NCI-H146 (cell line): ENCODE measurements at regions not wholly inside any gene's neighbourhood (a gene's known extent, or its start where the extent isn't known, plus 50 kb on each side); places are given as distances from the start of the nearest gene placed in this dataset.
A peak's percentile ranks its signal among the peaks of the same experiment; 100 is the strongest.

Experiments used
- DNase-seq: peaks from one replicate; lab custom pipeline; 2025; lab: John Stamatoyannopoulos, UW

DNA sequence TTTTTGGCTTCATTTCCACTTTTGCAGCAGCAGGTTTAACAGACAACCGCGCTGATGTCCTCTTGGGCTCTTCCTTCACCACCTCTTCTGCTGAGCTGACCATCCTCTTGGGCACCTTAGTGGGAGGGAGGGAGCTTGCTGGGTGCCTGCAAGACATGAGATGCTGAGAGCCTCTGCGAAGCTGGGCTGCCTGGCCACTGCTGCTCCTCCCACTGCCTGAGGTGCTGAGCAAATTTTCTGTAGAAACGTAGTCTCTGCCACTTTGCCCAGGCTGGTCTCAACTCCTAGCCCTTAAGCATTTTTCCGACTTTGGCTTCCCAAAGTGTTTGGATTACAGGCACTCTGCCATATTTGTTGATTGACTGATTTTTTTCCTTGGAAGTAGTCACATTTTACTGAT is 422.2 kb upstream of the MC4R start:
- DNase-seq = no peak

DNA sequence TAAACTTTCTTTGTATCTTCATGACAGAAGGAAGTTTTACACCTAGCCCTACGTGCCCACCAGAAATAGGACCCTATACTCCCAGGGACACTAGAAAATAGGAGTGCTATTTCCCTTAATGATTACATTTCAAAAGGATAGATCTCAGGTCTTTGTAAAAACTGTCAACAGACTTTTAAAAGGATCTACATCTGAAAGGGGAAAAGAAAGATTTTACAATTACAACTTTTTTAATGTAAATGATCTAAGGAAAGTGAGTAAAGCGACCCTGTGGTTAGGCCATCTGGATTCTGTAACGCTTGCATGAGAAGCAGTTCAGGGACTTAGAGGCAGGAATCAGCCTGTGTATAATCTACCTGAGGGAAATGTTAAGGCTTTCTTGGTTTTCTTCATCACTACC is 431.8 kb upstream of the MC4R start:
- DNase-seq = no peak

DNA sequence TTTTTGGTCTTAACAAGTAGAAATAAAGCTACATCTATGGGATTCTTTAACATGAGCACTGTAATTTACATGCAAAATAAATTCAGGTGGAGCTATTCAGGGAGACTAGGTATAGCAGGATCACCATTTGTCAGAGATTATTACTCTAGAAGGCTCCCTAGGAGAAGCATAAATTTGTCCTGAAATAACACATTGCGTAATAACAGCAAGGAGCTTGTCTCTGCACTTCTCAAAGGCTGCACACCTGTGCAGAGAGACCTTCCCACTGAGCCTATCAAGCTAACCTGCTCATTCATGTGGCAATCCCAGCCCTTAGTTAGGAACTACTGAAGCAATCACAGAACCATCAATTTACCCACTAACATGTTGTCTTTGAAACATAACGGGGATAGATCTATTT is 437.4 kb upstream of the MC4R start:
- DNase-seq = peak; percentile 75

DNA sequence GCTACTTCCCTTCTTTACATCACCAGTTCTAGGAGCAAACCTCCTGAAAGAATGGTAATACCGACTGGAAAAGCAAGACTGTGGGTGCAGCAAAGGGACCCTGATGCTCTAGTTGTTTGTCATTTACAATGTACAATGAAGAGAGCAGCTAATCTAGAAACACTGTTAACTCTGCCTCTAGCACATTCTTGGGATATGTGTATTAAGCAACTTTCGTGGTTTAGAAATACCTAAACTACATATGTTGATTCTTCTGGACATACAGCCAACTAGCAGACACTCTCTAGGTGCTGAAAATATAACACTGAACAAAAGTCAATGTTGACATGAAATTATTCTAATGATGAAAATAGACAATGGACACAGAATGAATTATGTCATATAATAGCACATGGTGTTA is 440.3 kb upstream of the MC4R start:
- no peak for DNase-seq

DNA sequence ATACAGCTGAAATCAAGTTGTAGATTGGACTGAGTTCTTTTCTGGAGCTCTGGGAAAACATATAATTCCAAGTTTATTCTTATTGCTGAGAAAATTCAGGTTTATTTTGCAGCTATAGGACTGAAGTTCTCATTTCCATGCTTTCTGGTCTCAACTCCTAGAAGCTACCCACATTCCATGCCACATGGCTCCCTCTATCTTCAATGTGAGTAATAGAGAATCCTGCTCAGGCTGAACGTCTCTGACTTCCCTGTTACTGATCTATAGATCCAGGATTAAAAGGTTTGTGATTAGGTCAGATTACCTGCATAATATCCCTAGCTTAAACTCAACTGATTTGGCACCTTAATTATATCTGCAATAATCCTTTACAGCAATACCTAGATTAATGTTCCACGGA is 453.8 kb upstream of the MC4R start:
- no peak for DNase-seq

DNA sequence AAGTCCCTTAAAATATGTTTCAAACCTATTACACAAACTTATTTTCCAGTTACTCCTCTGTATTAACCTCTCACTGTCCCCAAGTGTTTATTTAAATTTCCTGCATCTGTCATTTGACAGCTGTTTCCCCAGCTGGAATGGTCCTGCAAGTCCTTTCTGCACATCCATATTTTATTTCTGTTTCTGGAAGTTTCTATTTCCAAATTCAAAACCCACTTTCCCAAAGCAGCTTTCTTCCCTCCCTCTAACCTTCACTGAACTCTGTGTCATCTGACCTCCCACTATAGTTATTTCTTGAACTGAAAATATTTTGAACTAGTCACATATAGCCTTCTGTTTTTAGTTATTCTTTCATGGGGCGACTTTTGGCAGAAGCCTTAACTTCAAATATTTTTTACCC is 459.4 kb upstream of the MC4R start:
- no peak for DNase-seq

DNA sequence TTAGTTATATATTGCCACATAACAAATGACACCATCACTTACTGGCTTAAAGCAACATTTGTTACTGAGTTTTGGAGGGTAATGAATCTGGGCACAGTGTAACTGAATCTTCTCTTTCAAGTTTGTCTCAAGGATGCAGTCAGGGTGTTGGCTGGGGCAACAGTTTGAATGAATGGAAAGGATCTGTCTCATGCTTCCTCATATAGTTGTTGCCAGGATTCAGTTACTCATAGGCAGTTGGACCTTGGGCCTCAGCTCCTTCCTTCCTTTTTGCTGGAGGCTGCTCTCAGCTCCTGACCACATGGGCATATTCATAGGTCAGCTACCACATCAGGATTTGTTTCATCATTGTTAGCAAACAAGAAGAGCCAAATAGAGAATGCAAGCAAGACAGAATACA is 466.1 kb upstream of the MC4R start:
- DNase-seq = no peak

DNA sequence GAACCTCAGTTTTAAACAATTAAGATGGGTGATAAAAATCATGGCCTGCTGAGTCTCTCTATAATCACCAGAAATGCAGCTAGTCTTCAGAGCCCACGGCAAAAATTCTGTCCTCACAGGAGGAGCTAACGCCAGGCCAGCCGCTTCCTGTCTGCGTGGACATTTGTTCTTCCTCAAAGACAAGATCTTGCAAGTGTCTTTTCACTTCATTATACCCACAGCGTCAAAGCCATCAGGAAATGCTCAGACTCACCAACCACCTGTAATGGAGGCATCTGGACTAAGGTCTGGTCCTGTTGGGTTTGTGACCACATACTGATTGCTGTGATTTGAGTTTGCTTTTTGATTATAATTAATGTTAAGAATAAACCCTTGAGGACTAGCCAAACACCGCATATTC is 473.8 kb upstream of the MC4R start:
- DNase-seq = no peak

DNA sequence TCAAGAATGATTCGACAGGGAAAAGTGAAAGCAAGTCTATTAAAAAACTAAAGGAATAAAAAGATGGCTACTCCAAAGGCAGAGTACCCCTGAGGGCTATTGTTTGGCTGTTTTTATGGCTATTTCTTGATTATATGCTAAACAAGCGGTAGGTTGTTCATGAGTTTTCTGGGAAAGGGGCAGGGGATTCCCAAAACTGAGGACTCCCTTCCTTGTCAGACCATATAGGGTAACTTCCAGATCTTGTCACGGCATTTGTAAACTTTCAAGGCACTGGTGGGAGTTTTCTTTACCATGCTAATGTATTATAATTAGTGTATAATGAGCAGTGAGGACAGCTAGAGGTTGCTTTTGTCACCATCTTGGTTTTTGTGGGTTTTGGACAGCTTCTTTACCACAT is 474.9 kb upstream of the MC4R start:
- no peak for DNase-seq

DNA sequence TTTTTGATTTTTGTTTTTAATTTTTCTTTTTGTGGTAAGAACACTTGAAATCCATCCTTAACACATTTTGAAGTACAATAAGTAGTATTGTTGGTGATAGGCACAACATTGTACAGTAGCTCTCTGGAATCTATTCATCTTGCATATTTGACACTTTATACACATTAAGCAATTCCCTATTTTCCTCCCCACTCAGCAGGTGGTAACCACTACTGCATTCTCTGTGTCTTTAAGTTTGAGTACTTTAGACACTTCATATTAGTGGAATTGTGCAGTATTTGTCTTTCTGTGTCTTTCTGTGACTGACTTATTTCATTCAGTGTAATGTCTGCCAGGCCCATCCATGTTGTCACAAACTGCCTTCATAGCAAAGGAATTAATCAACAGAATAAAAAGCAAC is 471.7 kb upstream of the CDH20 start:
- no peak for DNase-seq

DNA sequence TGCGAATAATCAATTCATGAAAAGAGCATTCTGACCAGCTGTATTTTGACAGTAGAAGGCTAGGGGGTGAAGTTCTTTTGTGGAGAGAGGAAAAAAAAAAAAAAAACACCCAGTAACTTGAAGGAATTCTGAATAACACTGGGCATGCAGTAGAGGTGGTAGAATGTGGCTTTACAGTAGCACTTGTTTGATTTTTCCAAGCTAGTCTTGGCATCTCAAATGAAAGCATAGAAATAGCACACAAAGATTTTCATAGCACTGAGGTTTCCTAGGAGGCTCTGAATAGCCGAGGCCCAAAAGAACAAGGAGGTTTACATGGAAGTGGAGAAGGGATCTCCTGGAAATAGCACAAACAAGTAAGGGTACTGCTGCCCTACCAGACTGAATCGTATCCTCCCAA is 470.2 kb upstream of the CDH20 start:
- DNase-seq = no peak

DNA sequence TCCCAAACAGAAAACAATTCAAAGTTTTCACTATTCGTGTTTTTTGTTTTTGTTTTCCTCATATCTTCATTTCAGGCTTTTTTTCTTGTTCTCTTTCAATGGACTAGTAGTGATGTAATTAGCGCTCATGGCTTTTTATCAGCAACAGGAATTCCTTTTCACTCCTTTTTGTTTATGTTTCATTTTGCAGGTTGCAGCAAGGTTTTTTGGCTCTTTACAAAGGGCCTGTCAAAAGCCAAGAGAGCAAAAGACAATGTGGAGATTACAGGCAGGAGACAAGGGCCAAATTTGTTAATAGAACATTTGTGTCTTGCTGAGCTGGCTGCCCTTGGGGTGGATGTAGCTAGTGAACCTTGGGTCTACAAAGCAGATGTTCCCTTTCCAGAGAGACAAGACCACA is 467.4 kb upstream of the CDH20 start:
- DNase-seq = no peak

DNA sequence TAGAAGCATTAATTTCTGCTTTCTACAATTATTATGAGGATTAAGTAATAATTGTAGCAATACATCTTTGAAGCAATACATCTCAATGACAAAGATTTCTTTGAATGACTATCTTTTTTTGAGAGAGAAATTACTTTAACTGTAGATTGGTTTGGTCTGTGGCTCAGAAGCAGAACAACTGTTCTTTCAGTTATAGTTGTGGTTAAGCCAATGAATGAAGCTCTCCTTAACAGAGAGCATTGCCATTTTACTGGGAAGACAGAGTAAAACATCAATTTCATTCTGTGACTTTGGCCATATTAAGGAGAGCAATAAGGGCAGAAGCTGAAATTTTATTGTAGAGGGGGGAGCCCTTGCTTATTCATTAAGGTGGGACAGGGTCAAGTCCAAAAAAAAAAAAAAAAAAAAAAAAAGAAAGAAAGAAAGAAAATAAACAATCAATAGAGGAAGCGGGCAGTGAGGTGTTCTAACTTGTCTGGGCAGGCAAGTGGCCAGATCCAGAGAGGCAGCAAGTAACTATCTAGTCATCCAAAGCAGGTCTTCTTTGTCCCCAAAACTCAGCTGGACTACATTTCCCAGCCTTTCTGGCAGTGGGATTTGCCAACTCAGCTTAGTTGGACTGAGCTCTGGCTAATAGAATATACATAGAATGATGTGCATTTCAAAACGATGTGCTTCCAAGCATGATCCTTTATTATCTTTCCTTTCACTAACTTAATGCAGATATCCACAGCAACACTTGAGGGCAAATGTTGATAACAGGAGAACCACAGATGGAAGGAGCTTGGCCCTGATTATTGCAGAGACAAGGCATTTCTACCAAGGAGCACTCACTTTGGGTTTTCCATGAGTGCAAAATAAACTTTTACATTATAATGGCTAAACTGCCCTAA is 462.7 kb upstream of the CDH20 start:
- DNase-seq = no peak

DNA sequence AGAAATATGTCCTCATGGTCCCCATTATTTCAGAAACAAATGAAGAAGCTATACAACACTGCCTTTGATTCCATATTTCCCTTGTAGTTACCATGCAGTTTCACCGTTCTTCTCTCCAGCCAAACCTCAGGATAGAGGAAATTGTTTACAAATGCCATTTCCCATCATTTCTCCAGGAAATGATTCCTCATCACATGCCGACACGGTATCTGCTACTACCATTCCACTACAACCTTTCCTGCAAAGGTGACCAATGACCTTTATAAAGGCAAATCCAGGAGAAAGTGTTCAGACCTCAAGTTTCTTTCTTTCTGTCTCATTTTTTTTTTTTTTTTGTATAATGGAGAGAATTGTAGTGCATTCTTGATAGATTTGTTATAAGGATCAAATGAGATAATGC is 460.8 kb upstream of the CDH20 start:
- no peak for DNase-seq

DNA sequence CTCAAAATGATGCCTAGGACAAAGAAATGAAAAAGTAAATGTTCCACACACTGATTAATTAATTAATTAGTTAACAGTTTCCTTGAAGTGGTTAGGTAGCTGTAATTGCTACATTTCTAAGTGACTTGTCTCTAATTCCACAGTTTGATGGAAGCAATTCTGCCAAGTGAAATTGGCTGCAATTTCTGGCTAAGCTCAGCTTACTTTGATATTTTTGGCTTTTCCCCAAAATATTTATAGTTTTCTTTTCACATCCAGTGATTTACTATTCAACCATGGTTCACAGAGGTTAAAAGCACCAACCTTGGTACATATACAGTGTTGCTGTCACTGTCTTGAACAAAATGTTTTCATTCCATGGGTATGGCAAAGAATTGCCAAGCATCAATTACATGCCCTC is 459.5 kb upstream of the CDH20 start:
- no peak for DNase-seq

DNA sequence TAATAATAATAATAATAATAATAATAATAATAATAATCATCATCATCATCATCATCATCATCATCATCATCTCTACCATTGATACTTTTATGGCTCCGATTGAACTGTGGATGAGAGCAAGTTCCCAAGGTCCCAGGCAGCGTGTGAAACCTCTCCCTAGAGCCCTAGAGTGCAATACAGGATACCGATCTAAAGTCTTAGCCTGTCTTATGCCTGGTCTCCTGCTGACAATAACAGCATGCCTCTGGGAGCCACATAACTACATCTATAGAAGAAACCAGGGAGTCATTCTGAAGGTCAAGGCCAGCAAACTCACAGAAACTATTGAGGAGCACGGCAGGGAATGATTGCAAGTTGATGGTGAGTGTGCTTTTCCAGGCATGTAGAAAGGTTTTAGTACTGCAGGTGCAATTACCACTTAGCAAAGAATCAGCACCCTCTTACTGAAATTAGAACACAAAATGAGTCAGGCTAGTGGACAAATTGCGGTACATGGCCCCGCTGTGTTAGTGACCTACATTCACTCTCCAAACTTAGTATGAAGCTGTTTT is 457.2 kb upstream of the CDH20 start:
- DNase-seq = peak; percentile 11

DNA sequence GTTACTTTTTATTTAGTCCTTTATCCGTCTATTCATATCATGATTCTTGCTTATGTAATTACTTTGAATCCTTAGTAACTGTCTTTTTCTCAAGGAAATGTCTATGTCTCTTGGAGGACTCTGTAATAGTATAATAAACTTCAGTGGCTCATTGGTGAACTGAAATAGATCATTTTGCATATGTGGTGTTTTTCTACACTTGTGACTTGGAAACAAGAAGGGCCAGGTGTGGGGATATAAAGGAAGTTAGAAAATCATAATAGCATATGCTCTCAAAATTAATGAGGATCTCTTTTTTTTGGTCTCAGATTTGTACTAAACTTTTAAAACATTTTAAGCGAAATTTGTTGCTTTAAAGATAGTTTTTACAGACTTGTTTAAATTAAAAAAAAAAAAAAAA is 453.0 kb upstream of the CDH20 start:
- DNase-seq = no peak

DNA sequence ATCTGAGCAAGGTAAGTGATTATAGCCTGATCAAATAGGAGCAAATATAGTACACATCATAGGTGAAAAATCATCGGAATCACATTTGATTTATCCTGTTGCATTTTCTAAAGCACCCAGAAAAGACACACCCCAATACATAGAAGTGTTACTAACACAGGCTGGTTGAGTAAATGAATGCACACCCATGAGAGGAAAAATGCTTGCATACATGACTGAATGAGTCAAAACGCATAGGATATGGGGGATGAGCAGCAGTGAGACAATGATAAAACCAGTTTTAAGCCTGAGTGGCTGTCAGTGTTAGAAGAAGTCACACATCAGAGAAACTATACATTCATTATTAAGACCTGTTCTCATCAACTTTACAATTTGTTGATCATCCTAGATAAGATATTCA is 449.6 kb upstream of the CDH20 start:
- DNase-seq = no peak

DNA sequence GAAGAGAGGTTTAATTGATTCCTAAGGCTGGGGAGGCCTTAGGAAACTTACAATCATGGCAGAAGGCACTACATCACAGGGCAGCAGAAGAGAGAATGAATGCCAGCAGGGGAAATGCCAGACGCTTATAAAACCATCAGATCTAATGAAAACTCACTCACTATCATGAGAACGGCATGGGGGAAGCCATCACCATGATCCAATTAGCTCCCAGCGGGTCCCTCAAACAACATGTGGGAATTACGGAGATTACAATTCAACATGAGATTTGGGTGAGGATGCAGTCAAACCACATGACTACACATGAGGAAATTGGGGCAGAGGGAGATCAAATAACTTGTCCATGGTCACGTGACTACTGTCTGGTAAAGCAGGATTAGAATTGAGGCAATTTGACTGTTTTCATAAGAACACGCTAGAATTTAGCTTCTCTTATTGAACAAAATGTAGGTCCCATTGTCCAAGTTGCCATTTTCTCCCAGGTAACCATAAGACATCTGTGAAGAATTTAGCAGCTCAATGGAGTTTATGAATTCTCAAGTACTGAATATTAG is 445.1 kb upstream of the CDH20 start:
- DNase-seq = no peak

DNA sequence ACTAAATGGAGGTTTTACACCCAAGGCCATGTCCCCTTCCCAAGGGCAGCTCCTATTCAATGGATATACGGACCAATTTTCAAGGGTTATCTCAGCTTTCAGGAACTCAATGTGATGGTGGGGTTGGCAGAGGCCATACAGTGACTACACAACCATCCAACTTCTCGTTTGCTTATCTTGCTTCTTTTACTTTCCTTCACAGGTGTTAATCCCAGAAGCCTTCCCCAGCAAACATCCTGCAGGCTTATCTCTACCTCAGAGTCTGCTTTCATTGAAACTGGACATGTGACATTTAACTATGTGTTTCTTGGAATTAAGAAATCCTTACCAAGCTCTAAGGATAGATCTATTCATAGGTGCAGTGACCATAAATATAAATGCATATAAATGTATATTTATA is 443.8 kb upstream of the CDH20 start:
- DNase-seq = no peak

DNA sequence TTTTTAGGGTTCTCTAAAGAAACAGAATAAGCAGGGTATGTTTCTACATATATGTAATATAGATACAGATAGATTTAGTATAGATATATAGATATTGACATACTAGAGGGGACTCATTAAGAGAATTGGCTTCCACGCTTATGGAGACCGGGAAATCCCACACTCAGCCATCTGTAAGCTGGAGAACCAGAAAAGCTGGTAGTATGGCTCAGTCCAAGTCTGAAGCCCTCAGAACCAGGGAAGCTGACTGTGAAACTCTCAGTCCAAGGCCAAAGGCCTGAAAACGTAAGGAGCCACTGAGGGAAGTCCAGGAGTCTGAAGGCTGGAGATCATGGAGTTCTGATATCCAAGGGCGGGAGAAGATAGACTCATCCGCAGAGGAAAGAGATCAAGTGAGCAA is 441.3 kb upstream of the CDH20 start:
- no peak for DNase-seq

DNA sequence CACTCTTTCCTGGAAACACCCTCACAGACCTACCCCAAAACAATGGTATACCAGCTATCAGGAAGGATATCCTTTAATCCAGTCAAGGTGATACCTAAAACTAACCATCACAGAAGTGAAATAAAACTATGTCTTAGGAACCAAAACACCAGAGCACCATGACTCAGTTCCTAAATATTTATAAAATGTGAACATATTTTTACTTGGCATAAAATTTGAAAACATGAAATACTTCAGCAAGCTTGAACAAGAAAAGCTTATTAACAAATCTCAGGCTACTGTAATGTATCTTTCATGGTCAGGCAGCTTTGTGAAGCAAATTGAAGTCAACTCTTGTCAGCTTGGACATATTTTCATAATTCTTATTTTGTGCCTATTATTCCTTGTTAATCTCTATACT is 440.8 kb upstream of the CDH20 start:
- DNase-seq = no peak

DNA sequence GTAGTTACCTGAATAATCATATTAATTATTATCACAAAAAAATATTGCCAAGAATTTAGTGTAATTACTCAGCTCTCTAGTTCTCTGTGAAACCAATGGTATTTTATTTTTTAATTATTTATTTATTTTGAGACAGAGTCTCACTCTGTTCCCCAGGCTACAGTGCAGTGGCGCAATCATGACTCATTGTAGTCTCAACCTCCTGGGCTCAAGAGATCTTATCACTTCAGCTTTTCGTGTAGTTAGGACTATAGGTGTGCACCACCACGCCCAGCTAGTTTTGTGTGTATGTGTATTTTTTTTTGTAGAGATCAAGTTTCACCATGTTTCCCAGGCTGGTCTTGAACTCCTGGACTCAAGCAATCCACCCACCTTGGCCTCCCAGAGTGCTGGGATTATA is 440.4 kb upstream of the CDH20 start:
- no peak for DNase-seq
